ENCODE measurements at regions not wholly inside any gene's neighbourhood (a gene's known extent, or its start where the extent isn't known, plus 50 kb on each side); places are given as distances from the start of the nearest gene placed in this dataset.

- no peak for DNase-seq
Observed at GRCh38 chr22:48551061-48551460, 1276.6 kb downstream of the BRD1 start.

GRCh38 chr22:48548391-48548790 is 1279.3 kb downstream of the BRD1 start:
- no peak for DNase-seq

- no peak for DNase-seq
Observed at GRCh38 chr22:48547971-48548370, 1279.7 kb downstream of the BRD1 start.

DNA sequence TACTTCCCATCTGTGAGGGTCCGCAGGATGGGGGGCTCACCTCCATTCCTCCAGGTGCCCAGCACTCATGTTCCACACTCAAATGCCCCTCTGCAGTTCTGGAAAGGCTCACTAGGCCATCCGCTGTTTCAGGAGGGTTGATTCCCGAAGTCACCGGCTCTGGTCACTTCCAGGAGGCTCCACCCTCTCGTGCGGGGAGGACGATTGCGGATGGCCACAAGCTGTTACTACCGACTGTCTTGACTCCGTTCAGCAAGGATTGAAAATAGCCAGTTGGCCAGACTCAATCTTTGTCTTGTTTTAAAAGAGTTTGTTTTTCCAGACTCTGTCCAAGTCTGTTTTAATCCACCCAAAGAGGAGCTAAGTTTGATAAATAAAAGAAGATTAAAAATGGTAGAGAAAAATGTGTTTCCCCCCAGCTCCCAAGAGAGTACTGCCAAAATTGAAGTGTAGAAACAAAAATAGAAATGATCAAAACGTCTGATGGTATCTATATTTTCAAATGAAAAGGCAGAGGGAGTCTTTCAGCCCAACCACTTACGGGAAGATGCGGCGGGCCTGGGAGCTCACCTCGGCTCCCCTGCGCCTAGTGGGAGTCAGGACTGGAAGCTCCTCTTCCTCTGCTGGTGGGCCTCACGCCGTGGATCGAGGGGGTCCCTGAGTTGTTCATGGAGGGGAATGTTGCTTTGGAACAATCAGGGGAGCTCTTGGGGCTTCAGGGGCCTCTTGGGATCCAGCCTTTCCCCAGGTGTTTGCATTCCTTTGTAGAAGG is 1280.8 kb downstream of the BRD1 start:
- DNase-seq: no peak

DNA sequence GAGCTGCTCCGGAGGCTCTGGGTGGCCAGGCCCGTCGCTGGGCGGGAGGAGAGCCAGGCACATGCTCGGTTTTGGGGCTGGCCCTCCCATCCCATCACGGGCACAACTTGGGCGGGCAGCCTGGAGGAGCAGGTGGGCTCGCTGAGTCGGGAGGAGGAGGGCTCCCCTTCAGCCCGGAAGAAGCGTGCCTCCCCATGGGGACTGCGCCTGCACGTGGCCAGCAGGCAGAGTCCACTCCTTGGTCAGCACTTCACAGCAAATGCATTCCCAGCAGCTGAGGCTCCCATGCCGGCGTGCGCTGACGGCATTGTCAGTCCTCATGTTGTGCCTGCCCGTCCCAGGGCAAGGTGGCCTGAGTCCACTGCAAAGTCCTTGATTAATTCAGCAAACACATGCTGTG is 1281.7 kb downstream of the BRD1 start:
- no peak for DNase-seq

DNA sequence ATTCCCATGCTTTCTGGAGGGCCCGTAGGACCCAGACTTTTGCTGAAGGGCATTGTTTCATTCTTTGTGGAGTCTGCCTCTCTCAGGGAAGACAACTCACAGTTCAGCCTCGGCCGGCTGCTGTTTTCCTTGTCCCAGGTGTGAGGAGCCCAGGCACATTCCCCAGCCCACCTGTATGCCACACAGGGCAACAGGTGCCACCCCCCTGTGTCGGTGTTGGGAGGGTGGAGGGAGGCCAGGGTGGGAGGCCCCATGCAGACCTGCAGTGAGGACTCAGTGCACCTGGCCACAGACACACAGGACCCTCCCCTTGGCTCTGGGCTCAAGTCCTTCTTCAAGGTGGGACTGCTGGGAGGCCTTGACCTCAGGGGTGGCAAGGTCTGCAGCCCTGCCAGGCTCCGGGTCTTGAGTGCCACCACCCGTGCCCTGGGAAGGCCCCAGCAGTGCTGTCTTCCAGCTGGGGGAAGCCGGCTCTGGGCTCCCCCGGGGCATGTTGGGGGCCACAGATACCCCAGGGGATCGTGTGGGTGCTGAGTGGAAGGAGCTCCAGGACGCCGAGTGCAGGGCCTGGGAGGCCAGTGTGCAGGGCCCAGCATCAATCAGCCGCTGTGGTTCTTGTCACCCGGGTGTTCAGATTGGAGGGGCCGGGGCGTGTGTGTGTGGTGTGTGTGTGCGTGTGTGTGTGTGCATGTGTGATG is 1286.1 kb downstream of the BRD1 start:
- no peak for DNase-seq

DNA sequence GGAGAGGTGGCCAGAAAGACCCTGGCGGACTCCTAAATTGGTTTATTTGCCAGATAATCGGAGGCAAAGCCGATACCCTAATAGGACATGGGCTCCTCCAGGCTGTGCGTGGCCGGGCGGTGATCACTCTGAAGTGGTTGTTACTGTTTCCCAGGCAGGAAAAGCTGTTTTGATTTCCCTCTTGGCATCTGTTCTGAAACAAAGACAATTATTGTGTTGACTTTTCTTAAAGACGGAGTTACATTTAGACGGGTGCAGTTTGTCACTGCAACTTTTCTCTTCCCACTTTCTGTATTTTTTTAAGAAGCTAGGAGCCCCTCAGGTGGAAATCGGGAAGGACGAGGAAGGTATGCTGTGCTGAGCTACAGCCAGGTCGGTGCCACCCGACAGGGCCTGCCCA is 1288.4 kb downstream of the BRD1 start:
- no peak for DNase-seq

- DNase-seq: no peak
Observed at GRCh38 chr22:48538291-48538820, 1289.3 kb downstream of the BRD1 start.

- no peak for DNase-seq
Observed at GRCh38 chr22:48537343-48537680, 1290.4 kb downstream of the BRD1 start.

DNA sequence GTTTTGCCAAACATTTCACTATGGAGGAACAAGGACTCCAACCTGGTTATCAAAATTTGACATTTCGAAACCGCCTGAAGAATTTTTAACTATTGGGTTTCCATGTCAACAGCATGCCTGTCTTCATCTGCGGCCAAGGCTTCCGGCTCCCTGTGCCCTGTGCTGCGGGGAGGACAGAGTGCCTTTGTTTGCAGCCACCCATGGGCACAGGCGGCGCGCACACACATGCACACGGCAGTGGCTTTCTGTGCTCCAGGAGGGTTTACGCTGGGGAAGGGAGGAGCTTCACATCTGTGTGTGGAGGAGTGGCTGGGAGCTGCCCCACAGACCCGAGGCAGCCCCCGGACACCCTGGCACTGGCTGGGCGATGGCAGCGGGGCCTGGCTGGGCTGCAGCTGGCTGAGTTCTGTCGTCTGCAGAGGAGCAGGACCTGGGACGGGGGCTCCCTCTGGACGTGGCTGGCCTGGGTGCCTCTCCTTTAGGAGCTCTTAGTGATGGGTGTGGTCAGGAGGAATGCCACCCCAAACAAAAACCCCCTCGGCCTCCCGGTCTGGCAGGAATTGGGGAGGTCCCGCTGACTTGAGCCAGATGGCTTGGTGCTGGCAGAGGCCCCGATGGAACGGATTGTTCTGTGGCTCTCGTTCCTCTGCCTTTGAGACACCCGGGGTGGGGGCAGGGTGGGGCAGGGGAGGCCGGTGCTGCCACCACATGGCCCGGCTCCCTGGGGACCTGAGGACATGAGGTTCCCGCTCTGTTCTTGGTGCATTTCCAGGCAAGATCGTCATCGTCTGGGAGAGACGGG is 1290.9 kb downstream of the BRD1 start:
- DNase-seq: no peak

- no peak for DNase-seq
Observed at GRCh38 chr22:48535868-48536540, 1291.7 kb downstream of the BRD1 start.

- DNase-seq: no peak
Observed at GRCh38 chr22:48534395-48534958, 1293.2 kb downstream of the BRD1 start.

- no peak for DNase-seq
Observed at GRCh38 chr22:48532986-48533385, 1294.7 kb downstream of the BRD1 start.

- no peak for DNase-seq
Observed at GRCh38 chr22:48531761-48532435, 1295.8 kb downstream of the BRD1 start.

DNA sequence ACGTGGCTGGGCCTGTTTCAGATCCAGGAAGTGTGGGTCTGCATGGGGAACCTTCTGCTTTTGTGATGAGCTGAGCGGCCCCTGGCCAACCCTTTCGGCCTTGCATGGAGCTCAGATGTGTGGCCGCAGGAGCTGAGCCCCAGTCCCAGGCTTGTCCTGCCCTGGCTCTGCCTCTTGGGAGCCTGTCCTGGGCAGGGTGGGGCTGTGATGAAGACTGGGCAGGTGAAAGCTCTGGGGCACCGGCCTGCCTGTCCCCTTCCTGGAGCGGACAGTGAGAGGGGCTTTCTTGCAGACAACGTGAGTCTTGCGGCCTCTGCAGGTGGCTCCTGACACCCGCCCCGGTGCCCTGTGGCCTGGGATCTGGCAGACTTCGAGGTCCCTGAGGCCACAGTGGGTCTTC is 1296.6 kb downstream of the BRD1 start:
- DNase-seq: no peak

- DNase-seq: no peak
Observed at GRCh38 chr22:48530666-48531065, 1297.0 kb downstream of the BRD1 start.

DNA sequence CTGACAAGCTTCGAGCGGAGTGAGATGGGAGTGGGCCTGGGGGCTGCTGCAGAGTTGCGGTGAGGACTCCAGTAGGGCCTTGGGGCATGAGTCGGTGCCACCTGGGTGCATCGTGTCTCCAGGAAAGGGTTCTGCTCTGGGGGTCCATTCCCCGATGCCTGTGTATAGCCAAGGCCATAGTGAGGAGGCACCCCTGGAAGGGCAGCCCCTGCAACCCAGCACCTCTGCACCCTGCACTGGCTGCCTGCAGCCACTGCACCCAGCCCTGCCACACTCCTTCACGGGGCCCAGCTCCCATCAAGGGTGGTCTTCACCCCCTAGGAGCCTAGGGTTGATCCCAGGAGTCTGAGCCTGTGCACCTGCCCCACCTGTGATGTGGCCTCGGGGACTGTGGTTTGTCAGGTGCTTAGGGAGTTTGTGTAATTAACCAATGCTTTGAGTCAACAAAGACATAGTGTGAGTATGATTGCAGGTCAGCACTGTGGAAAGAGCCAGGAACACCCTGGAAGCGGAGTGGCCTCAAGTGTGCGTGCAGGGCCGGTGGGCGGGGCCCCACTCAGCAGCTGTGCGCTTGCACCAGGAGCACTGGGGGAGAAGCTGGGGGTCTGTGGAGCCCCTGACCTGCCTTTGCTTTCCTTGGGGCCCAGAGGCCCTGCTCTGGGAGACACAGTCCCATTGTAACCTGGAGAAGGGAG is 1299.3 kb downstream of the BRD1 start:
- no peak for DNase-seq

GRCh38 chr22:48523761-48524160 is 1303.9 kb downstream of the BRD1 start:
- DNase-seq: no peak

DNA sequence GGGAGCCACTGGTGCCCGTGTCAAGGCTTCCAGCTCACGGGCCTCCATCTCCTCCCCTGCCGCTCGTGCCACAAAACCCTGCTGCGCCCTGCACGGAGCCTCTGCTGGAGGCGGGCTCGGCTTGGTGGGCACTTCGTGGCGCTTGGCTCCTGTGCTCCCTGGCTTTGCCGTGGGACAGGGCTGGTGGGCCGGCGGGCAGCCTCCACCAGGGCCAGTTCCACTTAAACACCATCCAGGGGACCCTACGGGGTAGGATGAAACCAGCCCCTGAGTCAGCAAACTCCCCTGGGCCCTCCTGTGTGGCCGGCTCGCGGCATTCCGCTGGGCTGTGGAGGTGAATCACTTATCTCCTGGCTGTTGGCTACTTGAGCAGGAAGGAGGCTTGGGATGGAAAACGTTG is 1304.6 kb downstream of the BRD1 start:
- DNase-seq: no peak

GRCh38 chr22:48522271-48522670 is 1305.4 kb downstream of the BRD1 start:
- DNase-seq: no peak

GRCh38 chr22:48520884-48521588 is 1306.6 kb downstream of the BRD1 start:
- no peak for DNase-seq

Measured in inflammatory macrophage treated with lipopolysaccharide for 1 hour (primary cell).